H1 (cell line): ENCODE measurements at regions not wholly inside any gene's neighbourhood (a gene's known extent, or its start where the extent isn't known, plus 50 kb on each side); places are given as distances from the start of the nearest gene placed in this dataset.

Source experiments
- CTCF ChIA-PET: fragments of 300-600 bp; sonication (Branson Sonifier 250); formaldehyde crosslinking; loops from one replicate; lab custom pipeline; 2021; ENCODE audit not compliant: partially characterized antibody; lab: Charles Lee
- POLR2A ChIA-PET: fragments of 300-600 bp; sonication (Branson Sonifier 250); formaldehyde crosslinking; loops from one replicate; lab custom pipeline; 2021; ENCODE audit warnings: inconsistent platforms; ENCODE audit not compliant: partially characterized antibody; lab: Charles Lee
- DNase-seq, 2 experiments: peaks; one replicate each; pipeline versions ENCODE4 v3.0.0 to v3.0.0-alpha.2; 2010 to 2022; ENCODE audit warnings: low spot score in 2 of 2, low read depth in 1 of 2, mixed read lengths in 1 of 2
- FAIRE-seq: peaks from 2 replicates; lab custom pipeline; 2011; peaks lifted over from hg19 to GRCh38; lab: Jason Lieb, UNC
- H2AFZ ChIP-seq: 2 replicates; pipeline ENCODE4 v1.8.1; 2012; ENCODE audit warnings: low read length, inconsistent platforms
- H2AK5ac ChIP-seq: 2 replicates; pipeline ENCODE4 v1.6.1; 2013; ENCODE audit warnings: low read depth, low read length
- H2BK120ac ChIP-seq: replicated peaks from 2 replicates; pipeline ENCODE3; 2013; ENCODE audit warnings: low read depth, low read length, inconsistent platforms
- H2BK12ac ChIP-seq: 2 replicates; pipeline ENCODE4 v1.6.1; 2013; ENCODE audit warnings: low read depth, low read length
- H2BK15ac ChIP-seq: 2 replicates; pipeline ENCODE4 v1.6.1; 2013; ENCODE audit warnings: low read length
- H2BK20ac ChIP-seq: 2 replicates; pipeline ENCODE4 v1.6.1; 2013; ENCODE audit warnings: low read length
- H2BK5ac ChIP-seq: 2 replicates; pipeline ENCODE4 v1.6.1; 2013; ENCODE audit warnings: low read depth, low read length
- H3K14ac ChIP-seq: 2 replicates; pipeline ENCODE4 v1.6.1; 2013; ENCODE audit warnings: inconsistent platforms; ENCODE audit not compliant: insufficient read length
- H3K18ac ChIP-seq: 2 replicates; pipeline ENCODE4 v1.6.1; 2013; ENCODE audit warnings: low read length; ENCODE audit errors: extremely low read depth
- H3K23ac ChIP-seq: 2 replicates; pipeline ENCODE4 v1.6.1; 2013; ENCODE audit warnings: inconsistent platforms; ENCODE audit not compliant: insufficient read length
- H3K23me2 ChIP-seq: 2 replicates; pipeline ENCODE4 v1.6.1; 2013; ENCODE audit warnings: low read depth, low read length
- H3K27ac ChIP-seq: 2 replicates; pipeline ENCODE4 v1.6.1; 2011; ENCODE audit warnings: low read depth, low read length, inconsistent platforms
- H3K27me3 ChIP-seq, 4 experiments: replicated peaks in 1 of 4; 1 replicate in 1 of 4; 2 replicates in 3 of 4; pipeline versions ENCODE4 v1.6.1 to v1.8.1; 2011 to 2013; ENCODE audit warnings: low read length in 3 of 4, mild to moderate bottlenecking in 3 of 4, inconsistent platforms in 2 of 4, mixed read lengths in 2 of 4, moderate library complexity in 1 of 4; ENCODE audit not compliant: control insufficient read depth in 3 of 4, insufficient read depth in 3 of 4; ENCODE audit errors: extremely low read depth in 1 of 4
- H3K36me3 ChIP-seq, 4 experiments: 2 replicates each; pipeline versions ENCODE4 v1.6.1 to v1.8.1; 2011 to 2013; ENCODE audit warnings: mild to moderate bottlenecking in 4 of 4, low read length in 3 of 4, moderate library complexity in 2 of 4, control low read depth in 1 of 4, inconsistent platforms in 1 of 4; ENCODE audit not compliant: insufficient read depth in 4 of 4, control insufficient read depth in 2 of 4
- H3K4ac ChIP-seq: replicated peaks from 2 replicates; pipeline ENCODE3; 2013; ENCODE audit warnings: low read length, low read depth, mixed read lengths, inconsistent platforms; ENCODE audit not compliant: insufficient read length
- H3K4me1 ChIP-seq, 4 experiments: replicated peaks in 1 of 4; 1 replicate in 1 of 4; 2 replicates in 3 of 4; pipeline versions ENCODE4 v1.6.1 to v1.8.1; 2011 to 2013; ENCODE audit warnings: low read length in 3 of 4, inconsistent platforms in 2 of 4, mixed read lengths in 1 of 4; ENCODE audit not compliant: insufficient read depth in 4 of 4, control insufficient read depth in 3 of 4
- H3K4me2 ChIP-seq, 2 experiments: 2 replicates each; pipeline versions ENCODE4 v1.6.1 to v1.8.1; 2011 to 2013; ENCODE audit warnings: low read depth in 2 of 2, low read length in 2 of 2, control low read depth in 1 of 2, inconsistent platforms in 1 of 2, mild to moderate bottlenecking in 1 of 2; ENCODE audit not compliant: insufficient read depth in 1 of 2
- H3K4me3 ChIP-seq, 4 experiments: fragments of 200-600, 300-600 bp in 1 of 4; sonication (generic), shearing (Covaris generic), sonication (Bioruptor Twin) in 1 of 4; 2 replicates each; pipeline versions ENCODE4 v1.5.1 to v1.8.1; 2011 to 2016; ENCODE audit warnings: low read length in 4 of 4, low read depth in 3 of 4, control low read depth in 2 of 4, inconsistent platforms in 2 of 4, mild to moderate bottlenecking in 2 of 4, mixed read lengths in 1 of 4, moderate library complexity in 1 of 4; ENCODE audit not compliant: insufficient read depth in 2 of 4; ENCODE audit errors: extremely low read depth in 1 of 4
- H3K56ac ChIP-seq: replicated peaks from 2 replicates; pipeline ENCODE3; 2013; ENCODE audit warnings: low read depth, mild to moderate bottlenecking, mixed read lengths, low read length, inconsistent platforms; ENCODE audit not compliant: insufficient read length
- H3K79me1 ChIP-seq: 2 replicates; pipeline ENCODE4 v1.6.1; 2013; ENCODE audit warnings: low read depth, low read length, control low read depth
- H3K79me2 ChIP-seq, 2 experiments: 2 replicates each; pipeline versions ENCODE4 v1.6.1 to v1.8.1; 2012 to 2013; ENCODE audit warnings: low read length in 2 of 2, mild to moderate bottlenecking in 2 of 2, inconsistent platforms in 1 of 2; ENCODE audit not compliant: insufficient read depth in 2 of 2, control insufficient read depth in 1 of 2
- H3K9ac ChIP-seq, 4 experiments: replicated peaks in 1 of 4; 1 replicate in 1 of 4; 2 replicates in 3 of 4; pipeline versions ENCODE4 v1.6.1 to v1.8.1; 2011 to 2013; ENCODE audit warnings: low read depth in 3 of 4, low read length in 3 of 4, control low read depth in 2 of 4, mild to moderate bottlenecking in 2 of 4, moderate library complexity in 2 of 4, inconsistent platforms in 1 of 4; ENCODE audit errors: extremely low read depth in 1 of 4
- H3K9me3 ChIP-seq, 2 experiments: 2 replicates each; pipeline versions ENCODE4 v1.6.1 to v1.8.1; 2012 to 2013; ENCODE audit warnings: mild to moderate bottlenecking in 2 of 2, moderate library complexity in 2 of 2, control low read depth in 1 of 2, inconsistent platforms in 1 of 2, low read depth in 1 of 2, low read length in 1 of 2, mixed read lengths in 1 of 2; ENCODE audit not compliant: insufficient read depth in 2 of 2
- H4K20me1 ChIP-seq, 2 experiments: replicated peaks in 1 of 2; 2 replicates each; pipeline versions ENCODE3 to v1.8.1; 2011 to 2013; ENCODE audit warnings: inconsistent platforms in 2 of 2, low read length in 2 of 2, mild to moderate bottlenecking in 1 of 2; ENCODE audit not compliant: insufficient read depth in 2 of 2, control insufficient read depth in 1 of 2
- H4K5ac ChIP-seq: 2 replicates; pipeline ENCODE4 v1.6.1; 2013; ENCODE audit warnings: low read length, low read depth, mixed read lengths, inconsistent platforms; ENCODE audit not compliant: insufficient read length
- H4K8ac ChIP-seq: 2 replicates; pipeline ENCODE4 v1.8.0; 2013; ENCODE audit warnings: mild to moderate bottlenecking, moderate library complexity, low read length, inconsistent platforms; ENCODE audit not compliant: insufficient read depth; ENCODE audit errors: extremely low read depth
- H4K91ac ChIP-seq: replicated peaks from 2 replicates; pipeline ENCODE3; 2013; ENCODE audit warnings: low read length, mixed read lengths, inconsistent platforms; ENCODE audit not compliant: insufficient read length
- CBX5 ChIP-seq: fragments of 300-800, 300-1000 bp; sonication (generic); IDR thresholded peaks from 2 replicates; pipeline ENCODE4 v1.7.1; 2016; ENCODE audit warnings: antibody characterized with exemption, low read length, low read depth
- CHD1 ChIP-seq: IDR thresholded peaks from 2 replicates; pipeline ENCODE4 v1.6.1; 2012; ENCODE audit warnings: low read depth, low read length, improper control_type of control experiment
- CREB1 ChIP-seq: IDR thresholded peaks from 2 replicates; pipeline ENCODE4 v1.6.1; 2012; ENCODE audit warnings: inconsistent platforms
- CTCF ChIP-seq, 3 experiments: IDR thresholded peaks; 1 replicate in 2 of 3; 2 replicates in 1 of 3; pipeline versions ENCODE4 v1.5.1 to v1.6.1; 2011; ENCODE audit warnings: low read length in 3 of 3, mild to moderate bottlenecking in 3 of 3, inconsistent platforms in 2 of 3, low read depth in 1 of 3, moderate library complexity in 1 of 3; ENCODE audit not compliant: insufficient read depth in 1 of 3; ENCODE audit errors: control extremely low read depth in 1 of 3
- EZH2 ChIP-seq: fragments of 200-600 bp; sonication (generic); IDR thresholded peaks from 2 replicates; pipeline ENCODE4 v1.7.1; 2012; ENCODE audit warnings: low read depth, mild to moderate bottlenecking, moderate library complexity, low read length, inconsistent platforms; ENCODE audit not compliant: severe bottlenecking
- HDAC6 ChIP-seq: IDR thresholded peaks from one replicate; pipeline ENCODE4 v1.7.1; 2012; ENCODE audit warnings: low read depth, mild to moderate bottlenecking, inconsistent platforms, low read length, moderate library complexity
- JUND ChIP-seq: IDR thresholded peaks from 2 replicates; pipeline ENCODE4 v1.6.1; 2011; ENCODE audit warnings: mild to moderate bottlenecking, improper control_type of control experiment, low read length
- MAX ChIP-seq: IDR thresholded peaks from 2 replicates; pipeline ENCODE4 v1.6.1; 2012; ENCODE audit warnings: inconsistent platforms
- NANOG ChIP-seq: IDR thresholded peaks from 2 replicates; pipeline ENCODE4 v1.6.1; 2011; ENCODE audit warnings: low read length, low read depth, mild to moderate bottlenecking, inconsistent platforms; ENCODE audit not compliant: insufficient read depth, poor library complexity, severe bottlenecking
- PHF8 ChIP-seq: fragments of 200-600 bp; sonication (generic); conservative IDR thresholded peaks from 2 replicates; pipeline ENCODE4 v1.7.1; 2012; ENCODE audit warnings: low read depth, mild to moderate bottlenecking, inconsistent platforms, low read length, moderate library complexity
- RXRA ChIP-seq: IDR thresholded peaks from 2 replicates; pipeline ENCODE4 v1.6.1; 2011; ENCODE audit warnings: low read depth, mild to moderate bottlenecking, low read length, moderate library complexity; ENCODE audit not compliant: insufficient read depth
- SP1 ChIP-seq: IDR thresholded peaks from 2 replicates; pipeline ENCODE4 v1.6.1; 2011; ENCODE audit warnings: low read depth, low read length
- WGBS, 2 experiments: shearing (Covaris generic) in 1 of 2; methylation state at CpG; one replicate each; pipeline versions ENCODE4 v1.1.6 to v1.1.7; 2013 to 2015; ENCODE audit warnings: low lambda C conversion rate in 2 of 2, mixed read lengths in 2 of 2, inconsistent platforms in 1 of 2, low coverage in 1 of 2, missing lambda C conversion rate in 1 of 2; ENCODE audit not compliant: insufficient replicate concordance in 2 of 2, insufficient coverage in 1 of 2, insufficient read length in 1 of 2; ENCODE audit errors: extremely low coverage in 1 of 2, missing lambda C conversion rate in 1 of 2; 5-methylcytosine and 5-hydroxymethylcytosine counted together

GRCh38 chr1:67965995-67966665, 84.3 kb downstream of the DIRAS3 start:
- no peak overlapping the region for H3K23ac ChIP-seq
- H3K56ac ChIP-seq, result no peak overlapping the region
- no peak overlapping the region for H3K18ac ChIP-seq
- no peak overlapping the region for H4K91ac ChIP-seq
- ChIA-PET POLR2A (no interaction called here), CTCF (no interaction called here)
- no peak overlapping the region for H3K14ac ChIP-seq
- H3K4me1 ChIP-seq, result no peaks in the 10 kb centered on the region
- H3K4ac ChIP-seq, result no peak overlapping the region
- no peak overlapping the region for H4K8ac ChIP-seq
- no peak overlapping the region for H3K4me3 ChIP-seq
- FAIRE-seq, result no peak
- H2AK5ac ChIP-seq, result no peak overlapping the region
- H3K9me3 ChIP-seq, result no peaks in the 10 kb centered on the region
- H3K79me2 ChIP-seq, result no peaks in the 10 kb centered on the region
- no peak overlapping the region for H2BK12ac ChIP-seq
- no peak for DNase-seq
- no peak overlapping the region for H4K5ac ChIP-seq
- H2BK120ac ChIP-seq, result no peak overlapping the region
- H2BK20ac ChIP-seq, result no peak overlapping the region
- no peaks in the 10 kb centered on the region for H4K20me1 ChIP-seq
- 95% methylated on average over 2 of the region's 2 CpGs; no CpG with 5 or more reads in 1 of the 2 experiments for WGBS, 2 experiments
- H2BK15ac ChIP-seq, result no peak overlapping the region
- H2BK5ac ChIP-seq, result no peak overlapping the region
- H3K4me2 ChIP-seq, result no peak overlapping the region
- H3K36me3 ChIP-seq, result no peaks in the 10 kb centered on the region
- no peaks in the 10 kb centered on the region for H3K79me1 ChIP-seq
- no peaks in the 10 kb centered on the region for H3K23me2 ChIP-seq
- no peak overlapping the region for H3K9ac ChIP-seq
- H3K27ac ChIP-seq, result no peak overlapping the region
- H2AFZ ChIP-seq, result no peak overlapping the region
- no peaks in the 10 kb centered on the region for H3K27me3 ChIP-seq
- TF ChIP-seq CBX5, result no peak
- no peak for TF ChIP-seq PHF8
- no peak for TF ChIP-seq RXRA
- no peak for TF ChIP-seq CREB1
- no peak for TF ChIP-seq NANOG
- no peak for TF ChIP-seq CTCF (IDR thresholded peaks at IDR 0.05; ENCODE audit: control extremely low read depth in 1 of 3, insufficient read depth in 1 of 3, low read depth in 1 of 3, low read length in 3 of 3)
- no peak for TF ChIP-seq JUND
- no peak for TF ChIP-seq SP1
- TF ChIP-seq CHD1, result no peak
- TF ChIP-seq HDAC6, result no peak
- no peak for TF ChIP-seq EZH2
- TF ChIP-seq MAX, result no peak
